K562 (cell line): ENCODE measurements at regions not wholly inside any gene's neighbourhood (a gene's known extent, or its start where the extent isn't known, plus 50 kb on each side); places are given as distances from the start of the nearest gene placed in this dataset.

Experiments
- ATAC-seq: fragments of 200-7000 bp; cut with Tn5 transposase; 3 replicates; pipeline ENCODE4 v1.9.1; 2020; ENCODE audit warnings: moderate library complexity
- BruUV-seq: library from RNA; stranded (reverse); fragments of 400-500 nt; replicated peaks from 2 replicates; lab custom pipeline; 2021; lab: Mats Ljungman, UMichigan
- CTCF ChIA-PET: fragments of 300-600 bp; formaldehyde crosslinking; extraction: SDS; loops from one replicate; lab custom pipeline; 2021; ENCODE audit warnings: low intra/inter-chr PET ratio; lab: Yijun Ruan, JAX
- POLR2A ChIA-PET: fragments of 300-600, 350-650 bp; sonication (Branson Sonifier 250); formaldehyde crosslinking; extraction: SDS; loops from one replicate; lab custom pipeline; 2021; ENCODE audit warnings: antibody characterized with exemption, inconsistent platforms; lab: Yijun Ruan, JAX
- DNase-seq, 4 experiments: peaks; one replicate each; pipeline versions ENCODE4 v3.0.0 to v3.0.0-alpha.2; 2011 to 2018; ENCODE audit warnings: low spot score in 3 of 4, mixed read lengths in 3 of 4; ENCODE audit errors: extremely low read depth in 1 of 4
- FAIRE-seq: peaks from 2 replicates; lab custom pipeline; 2011; peaks lifted over from hg19 to GRCh38; lab: Jason Lieb, UNC
- H2AFZ ChIP-seq: 2 replicates; pipeline ENCODE4 v1.6.0; 2011; ENCODE audit warnings: low read depth, low read length, control low read depth, inconsistent platforms
- H3K27ac ChIP-seq: fragments of 200-600 bp; 3 replicates; pipeline ENCODE4 v1.8.0; 2011; ENCODE audit warnings: low read depth, mild to moderate bottlenecking, control low read depth, inconsistent platforms, low read length, moderate library complexity, mixed read lengths; ENCODE audit errors: extremely low read depth
- H3K27me3 ChIP-seq, 2 experiments: fragments of 300-600 bp in 1 of 2; 2 replicates in 1 of 2; 3 replicates in 1 of 2; pipeline versions ENCODE4 v1.6.0 to v1.8.0; 2011; ENCODE audit warnings: inconsistent platforms in 2 of 2, low read length in 2 of 2, mild to moderate bottlenecking in 1 of 2, mixed read lengths in 1 of 2, moderate library complexity in 1 of 2; ENCODE audit not compliant: control insufficient read depth in 2 of 2, insufficient read depth in 2 of 2
- H3K36me3 ChIP-seq: fragments of 300-600 bp; 3 replicates; pipeline ENCODE4 v1.8.0; 2011; ENCODE audit warnings: mild to moderate bottlenecking, low read length, inconsistent platforms; ENCODE audit not compliant: control insufficient read depth, insufficient read depth
- H3K4me1 ChIP-seq, 2 experiments: fragments of 200-600 bp in 1 of 2; replicated peaks in 1 of 2; 2 replicates in 1 of 2; 3 replicates in 1 of 2; pipeline versions ENCODE4 v1.5.1 to v1.8.0; 2011; ENCODE audit warnings: inconsistent platforms in 2 of 2, low read length in 2 of 2, mild to moderate bottlenecking in 1 of 2, mixed read lengths in 1 of 2, moderate library complexity in 1 of 2; ENCODE audit not compliant: control insufficient read depth in 2 of 2, insufficient read depth in 2 of 2
- H3K4me2 ChIP-seq: 2 replicates; pipeline ENCODE4 v1.6.1; 2011; ENCODE audit warnings: low read length, control low read depth, inconsistent platforms, mixed read lengths; ENCODE audit not compliant: insufficient read depth
- H3K4me3 ChIP-seq: fragments of 200-600 bp; sonication (generic), shearing (Covaris generic); 2 replicates; pipeline ENCODE4 v1.5.1; 2016; ENCODE audit warnings: control low read depth, inconsistent platforms
- H3K79me2 ChIP-seq: fragments of 200-600 bp; 3 replicates; pipeline ENCODE4 v1.8.0; 2011; ENCODE audit warnings: low read length, inconsistent platforms; ENCODE audit not compliant: control insufficient read depth, insufficient read depth
- H3K9ac ChIP-seq, 2 experiments: 2 replicates each; pipeline versions ENCODE4 v1.6.0 to v1.6.1; 2011; ENCODE audit warnings: low read depth in 2 of 2, low read length in 2 of 2, control low read depth in 1 of 2, inconsistent platforms in 1 of 2, mild to moderate bottlenecking in 1 of 2, mixed read lengths in 1 of 2; ENCODE audit not compliant: insufficient read depth in 1 of 2
- H3K9me1 ChIP-seq: one replicate; pipeline ENCODE4 v1.6.0; 2011; ENCODE audit warnings: inconsistent platforms, mild to moderate bottlenecking, low read length, moderate library complexity; ENCODE audit not compliant: control insufficient read depth, insufficient read depth
- H3K9me3 ChIP-seq: replicated peaks from 2 replicates; pipeline ENCODE4 v1.5.1; 2011; ENCODE audit warnings: low read depth, low read length, inconsistent platforms; ENCODE audit not compliant: control insufficient read depth, insufficient read depth
- H4K20me1 ChIP-seq: replicated peaks from 2 replicates; pipeline ENCODE4 v1.6.1; 2011; ENCODE audit warnings: low read length, inconsistent platforms, mixed read lengths; ENCODE audit not compliant: control insufficient read depth, insufficient read depth
- ETV1 ChIP-seq: fragments of 450-650 bp; conservative IDR thresholded peaks from 2 replicates; pipeline ENCODE4 v1.6.1; 2016; ENCODE audit warnings: missing genetic modification characterization, control low read depth, low read depth, missing compliant biosample characterization
- HNRNPH1 ChIP-seq: fragments of 200-400 bp; formaldehyde crosslinking; optimal IDR thresholded peaks from 2 replicates; pipeline ENCODE3; 2017; ENCODE audit warnings: low read depth, mild to moderate bottlenecking, low read length, moderate library complexity
- NCOR1 ChIP-seq: fragments of 450-650 bp; IDR thresholded peaks from 2 replicates; pipeline ENCODE4 v1.6.1; 2016; ENCODE audit warnings: mild to moderate bottlenecking, moderate library complexity
- RCOR1 ChIP-seq, 2 experiments: IDR thresholded peaks; 2 replicates each; pipeline ENCODE4 v1.6.1; 2012; ENCODE audit warnings: low read depth in 2 of 2, low read length in 2 of 2, borderline replicate concordance in 1 of 2, improper control_type of control experiment in 1 of 2
- RFX1 ChIP-seq: fragments of 450-650 bp; IDR thresholded peaks from 2 replicates; pipeline ENCODE4 v1.6.1; 2016; ENCODE audit warnings: mild to moderate bottlenecking, moderate library complexity
- TAL1 ChIP-seq: fragments of 450-650 bp; IDR thresholded peaks from 2 replicates; pipeline ENCODE4 v1.6.1; 2016; ENCODE audit warnings: mild to moderate bottlenecking
- TRIM24 ChIP-seq, 2 experiments: fragments of 450-650 bp; IDR thresholded peaks; 2 replicates each; pipeline ENCODE4 v1.6.1; 2016
- ZFP1 ChIP-seq: fragments of 450-650 bp; formaldehyde crosslinking; IDR thresholded peaks from 2 replicates; pipeline ENCODE4 v1.4.0; 2020; ENCODE audit warnings: mild to moderate bottlenecking, mixed read lengths
- ZNF212 ChIP-seq: fragments of 450-650 bp; formaldehyde crosslinking; IDR thresholded peaks from 2 replicates; pipeline ENCODE4 v1.4.0; 2020; ENCODE audit warnings: mild to moderate bottlenecking
- ZNF232 ChIP-seq: sonication (generic); formaldehyde crosslinking; IDR thresholded peaks from 2 replicates; pipeline ENCODE4 v1.8.0; 2022; ENCODE audit warnings: mild to moderate bottlenecking, missing genetic modification reagents
- ZNF354B ChIP-seq: fragments of 250-450 bp; sonication (Bioruptor Pico); IDR thresholded peaks from 2 replicates; pipeline ENCODE4 v1.4.0; 2020
- WGBS: fragments of 100-300 bp; shearing (Covaris generic); methylation state at CpG from one replicate; pipeline ENCODE4 v1.1.6; 2016; ENCODE audit warnings: low coverage, mixed read lengths; ENCODE audit not compliant: insufficient coverage; ENCODE audit errors: missing lambda C conversion rate; 5-methylcytosine and 5-hydroxymethylcytosine counted together
- in situ Hi-C: fragments of 300-500 bp; cut with MboI; formaldehyde crosslinking; loops from 4 replicates; pipeline ENCODE4 v1.15.0; 2018; ENCODE audit warnings: inconsistent platforms, mixed read lengths
- intact Hi-C: fragments of 100-400 bp; cut with micrococcal nuclease; formaldehyde crosslinking; loops from 2 replicates; pipeline ENCODE4 v1.14.2; 2022
- TF ChIP-seq, protein P1 (sequence below): fragments of 250-450 bp; sonication (Bioruptor Pico); IDR thresholded peaks from 2 replicates; pipeline ENCODE4 v1.4.0; 2020; ENCODE audit warnings: mild to moderate bottlenecking, moderate library complexity
- TF ChIP-seq, protein P2 (sequence below): fragments of 450-650 bp; formaldehyde crosslinking; IDR thresholded peaks from 2 replicates; pipeline ENCODE4 v1.4.0; 2022; ENCODE audit warnings: missing genetic modification characterization
- TF ChIP-seq, protein P3 (sequence below), 2 experiments: fragments of 150-350 bp in 1 of 2; IDR thresholded peaks; 2 replicates each; pipeline ENCODE4 v1.6.1; 2012 to 2016; ENCODE audit warnings: low read depth in 2 of 2, low read length in 2 of 2, mild to moderate bottlenecking in 1 of 2, moderate library complexity in 1 of 2

- no peak for TF ChIP-seq ZNF354B (CRISPR knock-in tag)
Observed at GRCh38 chr2:234304950-234305349, 191.9 kb downstream of the ARL4C start (continued).

GRCh38 chr2:234302664-234302991, 194.3 kb downstream of the ARL4C start:
- TF ChIP-seq ETV1 (tag) = no peak
- TF ChIP-seq, protein P1, sequence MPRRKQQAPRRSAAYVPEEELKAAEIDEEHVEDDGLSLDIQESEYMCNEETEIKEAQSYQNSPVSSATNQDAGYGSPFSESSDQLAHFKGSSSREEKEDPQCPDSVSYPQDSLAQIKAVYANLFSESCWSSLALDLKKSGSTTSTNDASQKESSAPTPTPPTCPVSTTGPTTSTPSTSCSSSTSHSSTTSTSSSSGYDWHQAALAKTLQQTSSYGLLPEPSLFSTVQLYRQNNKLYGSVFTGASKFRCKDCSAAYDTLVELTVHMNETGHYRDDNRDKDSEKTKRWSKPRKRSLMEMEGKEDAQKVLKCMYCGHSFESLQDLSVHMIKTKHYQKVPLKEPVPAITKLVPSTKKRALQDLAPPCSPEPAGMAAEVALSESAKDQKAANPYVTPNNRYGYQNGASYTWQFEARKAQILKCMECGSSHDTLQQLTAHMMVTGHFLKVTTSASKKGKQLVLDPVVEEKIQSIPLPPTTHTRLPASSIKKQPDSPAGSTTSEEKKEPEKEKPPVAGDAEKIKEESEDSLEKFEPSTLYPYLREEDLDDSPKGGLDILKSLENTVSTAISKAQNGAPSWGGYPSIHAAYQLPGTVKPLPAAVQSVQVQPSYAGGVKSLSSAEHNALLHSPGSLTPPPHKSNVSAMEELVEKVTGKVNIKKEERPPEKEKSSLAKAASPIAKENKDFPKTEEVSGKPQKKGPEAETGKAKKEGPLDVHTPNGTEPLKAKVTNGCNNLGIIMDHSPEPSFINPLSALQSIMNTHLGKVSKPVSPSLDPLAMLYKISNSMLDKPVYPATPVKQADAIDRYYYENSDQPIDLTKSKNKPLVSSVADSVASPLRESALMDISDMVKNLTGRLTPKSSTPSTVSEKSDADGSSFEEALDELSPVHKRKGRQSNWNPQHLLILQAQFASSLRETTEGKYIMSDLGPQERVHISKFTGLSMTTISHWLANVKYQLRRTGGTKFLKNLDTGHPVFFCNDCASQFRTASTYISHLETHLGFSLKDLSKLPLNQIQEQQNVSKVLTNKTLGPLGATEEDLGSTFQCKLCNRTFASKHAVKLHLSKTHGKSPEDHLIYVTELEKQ = no peak
- TF ChIP-seq, protein P2, sequence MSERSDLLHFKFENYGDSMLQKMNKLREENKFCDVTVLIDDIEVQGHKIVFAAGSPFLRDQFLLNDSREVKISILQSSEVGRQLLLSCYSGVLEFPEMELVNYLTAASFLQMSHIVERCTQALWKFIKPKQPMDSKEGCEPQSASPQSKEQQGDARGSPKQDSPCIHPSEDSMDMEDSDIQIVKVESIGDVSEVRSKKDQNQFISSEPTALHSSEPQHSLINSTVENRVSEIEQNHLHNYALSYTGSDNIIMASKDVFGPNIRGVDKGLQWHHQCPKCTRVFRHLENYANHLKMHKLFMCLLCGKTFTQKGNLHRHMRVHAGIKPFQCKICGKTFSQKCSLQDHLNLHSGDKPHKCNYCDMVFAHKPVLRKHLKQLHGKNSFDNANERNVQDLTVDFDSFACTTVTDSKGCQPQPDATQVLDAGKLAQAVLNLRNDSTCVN (CRISPR knock-in tag) = no peak
- TF ChIP-seq ZNF212 (CRISPR knock-in tag) = no peak
- TF ChIP-seq, protein P3, sequence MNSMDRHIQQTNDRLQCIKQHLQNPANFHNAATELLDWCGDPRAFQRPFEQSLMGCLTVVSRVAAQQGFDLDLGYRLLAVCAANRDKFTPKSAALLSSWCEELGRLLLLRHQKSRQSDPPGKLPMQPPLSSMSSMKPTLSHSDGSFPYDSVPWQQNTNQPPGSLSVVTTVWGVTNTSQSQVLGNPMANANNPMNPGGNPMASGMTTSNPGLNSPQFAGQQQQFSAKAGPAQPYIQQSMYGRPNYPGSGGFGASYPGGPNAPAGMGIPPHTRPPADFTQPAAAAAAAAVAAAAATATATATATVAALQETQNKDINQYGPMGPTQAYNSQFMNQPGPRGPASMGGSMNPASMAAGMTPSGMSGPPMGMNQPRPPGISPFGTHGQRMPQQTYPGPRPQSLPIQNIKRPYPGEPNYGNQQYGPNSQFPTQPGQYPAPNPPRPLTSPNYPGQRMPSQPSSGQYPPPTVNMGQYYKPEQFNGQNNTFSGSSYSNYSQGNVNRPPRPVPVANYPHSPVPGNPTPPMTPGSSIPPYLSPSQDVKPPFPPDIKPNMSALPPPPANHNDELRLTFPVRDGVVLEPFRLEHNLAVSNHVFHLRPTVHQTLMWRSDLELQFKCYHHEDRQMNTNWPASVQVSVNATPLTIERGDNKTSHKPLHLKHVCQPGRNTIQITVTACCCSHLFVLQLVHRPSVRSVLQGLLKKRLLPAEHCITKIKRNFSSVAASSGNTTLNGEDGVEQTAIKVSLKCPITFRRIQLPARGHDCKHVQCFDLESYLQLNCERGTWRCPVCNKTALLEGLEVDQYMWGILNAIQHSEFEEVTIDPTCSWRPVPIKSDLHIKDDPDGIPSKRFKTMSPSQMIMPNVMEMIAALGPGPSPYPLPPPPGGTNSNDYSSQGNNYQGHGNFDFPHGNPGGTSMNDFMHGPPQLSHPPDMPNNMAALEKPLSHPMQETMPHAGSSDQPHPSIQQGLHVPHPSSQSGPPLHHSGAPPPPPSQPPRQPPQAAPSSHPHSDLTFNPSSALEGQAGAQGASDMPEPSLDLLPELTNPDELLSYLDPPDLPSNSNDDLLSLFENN (IDR thresholded peaks at IDR 0.05; ENCODE audit: low read depth in 2 of 2, low read length in 2 of 2) = no peak
- TF ChIP-seq RCOR1 (IDR thresholded peaks at IDR 0.05; ENCODE audit: borderline replicate concordance in 1 of 2, low read depth in 2 of 2, low read length in 2 of 2) = no peak
- no peak for TF ChIP-seq ZFP1
- TF ChIP-seq HNRNPH1 = no peak
- no peak for TF ChIP-seq ZNF232 (CRISPR knock-in tag)
- TF ChIP-seq RFX1 = no peak
- no peak for TF ChIP-seq TRIM24 (IDR thresholded peaks at IDR 0.05)
- TF ChIP-seq NCOR1 = no peak
- no peak for TF ChIP-seq TAL1
- Histone ChIP-seq H3K27me3 (no peaks in the 10 kb centered on the region; a peak in 1 of 5 replicates), H4K20me1 (no peaks in the 10 kb centered on the region), H3K79me2 (no peaks in the 10 kb centered on the region), H3K36me3 (no peaks in the 10 kb centered on the region), H3K9me3 (no peaks in the 10 kb centered on the region), H3K27ac (no peak overlapping the region), H3K9me1 (no peaks in the 10 kb centered on the region), H3K4me3 (no peak overlapping the region), H3K4me2 (no peak overlapping the region), H3K9ac (no peak overlapping the region), H3K4me1 (no peaks in the 10 kb centered on the region), H2AFZ (no peak overlapping the region)
- intact Hi-C loops (no loop called here), in situ Hi-C loops (no loop called here)
- ATAC-seq = no peak
- ChIA-PET POLR2A (no interaction called here), CTCF (no interaction called here)
- no TSS peak for BruUV-seq
- 0% methylated on average over 2 of the region's 4 CpGs for WGBS
- no peak for DNase-seq
- no peak for FAIRE-seq
